ENCODE measurements at regions not wholly inside any gene's neighbourhood (a gene's known extent, or its start where the extent isn't known, plus 50 kb on each side); places are given as distances from the start of the nearest gene placed in this dataset.
"Not testable (repeated sequence)": the region's sequence is repeated elsewhere in the genome, so short reads cannot be mapped to it uniquely, and the experiment has no call there.

- DNase-seq (ENCODE audit: extremely low read depth in 1 of 11, low read depth in 9 of 11, low spot score in 4 of 11): no peak
Measured at GRCh38 chr10:28385748-28386502, 83.1 kb upstream of the MPP7 start.

- DNase-seq (ENCODE audit: extremely low read depth in 1 of 11, low read depth in 9 of 11, low spot score in 4 of 11): no peak
Measured at GRCh38 chr10:28386503-28386868, 83.6 kb upstream of the MPP7 start.

- DNase-seq (ENCODE audit: extremely low read depth in 1 of 11, low read depth in 9 of 11, low spot score in 4 of 11): no peak
Measured at GRCh38 chr10:28387140-28387539, 84.3 kb upstream of the MPP7 start.

GRCh38 chr10:28391283-28391682 lies 88.4 kb upstream of the MPP7 start:
- no peak for DNase-seq (ENCODE audit: extremely low read depth in 1 of 11, low read depth in 9 of 11, low spot score in 4 of 11)

- DNase-seq (ENCODE audit: extremely low read depth in 1 of 11, low read depth in 9 of 11, low spot score in 4 of 11): peak; percentile 29 to 59 (median 43)
Measured at GRCh38 chr10:28393956-28394568, 91.2 kb upstream of the MPP7 start.

GRCh38 chr10:28396331-28396730 lies 93.5 kb upstream of the MPP7 start:
- no peak for DNase-seq (ENCODE audit: extremely low read depth in 1 of 11, low read depth in 9 of 11, low spot score in 4 of 11)

GRCh38 chr10:28397229-28397628 lies 94.4 kb upstream of the MPP7 start:
- no peak for DNase-seq (ENCODE audit: extremely low read depth in 1 of 11, low read depth in 9 of 11, low spot score in 4 of 11)

- no peak for DNase-seq (ENCODE audit: extremely low read depth in 1 of 11, low read depth in 9 of 11, low spot score in 4 of 11)
Measured at GRCh38 chr10:28400176-28400575, 97.3 kb upstream of the MPP7 start.

- no peak for DNase-seq (ENCODE audit: extremely low read depth in 1 of 11, low read depth in 9 of 11, low spot score in 4 of 11)
Measured at GRCh38 chr10:28400681-28401080, 97.8 kb upstream of the MPP7 start.

- DNase-seq (ENCODE audit: extremely low read depth in 1 of 11, low read depth in 9 of 11, low spot score in 4 of 11): not testable (repeated sequence)
Measured at GRCh38 chr10:28402611-28403073, 99.8 kb upstream of the MPP7 start.

GRCh38 chr10:28403090-28403489 lies 100.2 kb upstream of the MPP7 start:
- no peak for DNase-seq (ENCODE audit: extremely low read depth in 1 of 11, low read depth in 9 of 11, low spot score in 4 of 11)

- no peak for DNase-seq (ENCODE audit: extremely low read depth in 1 of 11, low read depth in 9 of 11, low spot score in 4 of 11)
Measured at GRCh38 chr10:28408237-28408777, 105.4 kb upstream of the MPP7 start.

GRCh38 chr10:28410420-28411135 lies 107.7 kb upstream of the MPP7 start:
- no peak for DNase-seq (ENCODE audit: extremely low read depth in 1 of 11, low read depth in 9 of 11, low spot score in 4 of 11)

- DNase-seq (ENCODE audit: extremely low read depth in 1 of 11, low read depth in 9 of 11, low spot score in 4 of 11): no peak
Measured at GRCh38 chr10:28411136-28411460, 108.2 kb upstream of the MPP7 start.

GRCh38 chr10:28411648-28412047 lies 108.8 kb upstream of the MPP7 start:
- no peak for DNase-seq (ENCODE audit: extremely low read depth in 1 of 11, low read depth in 9 of 11, low spot score in 4 of 11)

GRCh38 chr10:28418069-28418468 lies 114.8 kb upstream of the WAC start:
- no peak for DNase-seq (ENCODE audit: extremely low read depth in 1 of 11, low read depth in 9 of 11, low spot score in 4 of 11)

GRCh38 chr10:28425422-28425821 lies 107.5 kb upstream of the WAC start:
- DNase-seq (ENCODE audit: extremely low read depth in 1 of 11, low read depth in 9 of 11, low spot score in 4 of 11): no peak

GRCh38 chr10:28426392-28427159 lies 106.3 kb upstream of the WAC start:
- no peak for DNase-seq (ENCODE audit: extremely low read depth in 1 of 11, low read depth in 9 of 11, low spot score in 4 of 11)

- DNase-seq (ENCODE audit: extremely low read depth in 1 of 11, low read depth in 9 of 11, low spot score in 4 of 11): no peak
Measured at GRCh38 chr10:28427376-28427775, 105.5 kb upstream of the WAC start.
